AG09309 (cell line): ENCODE measurements at regions not wholly inside any gene's neighbourhood (a gene's known extent, or its start where the extent isn't known, plus 50 kb on each side); places are given as distances from the start of the nearest gene placed in this dataset.

Experiments
- DNase-seq: peaks from one replicate; pipeline ENCODE4 v3.0.0-alpha.2; 2010; ENCODE audit warnings: low read depth
- H3K4me3 ChIP-seq: 2 replicates; pipeline ENCODE4 v1.5.1; 2011; ENCODE audit warnings: mild to moderate bottlenecking, low read depth, low read length, moderate library complexity; ENCODE audit not compliant: control insufficient read depth
- TF ChIP-seq, protein P1 (sequence below): IDR thresholded peaks from 2 replicates; pipeline ENCODE4 v1.5.1; 2011; ENCODE audit warnings: mild to moderate bottlenecking, low read depth, low read length, inconsistent platforms; ENCODE audit not compliant: insufficient read depth, control insufficient read depth; ENCODE audit errors: missing control alignments

- TF ChIP-seq, protein P1, sequence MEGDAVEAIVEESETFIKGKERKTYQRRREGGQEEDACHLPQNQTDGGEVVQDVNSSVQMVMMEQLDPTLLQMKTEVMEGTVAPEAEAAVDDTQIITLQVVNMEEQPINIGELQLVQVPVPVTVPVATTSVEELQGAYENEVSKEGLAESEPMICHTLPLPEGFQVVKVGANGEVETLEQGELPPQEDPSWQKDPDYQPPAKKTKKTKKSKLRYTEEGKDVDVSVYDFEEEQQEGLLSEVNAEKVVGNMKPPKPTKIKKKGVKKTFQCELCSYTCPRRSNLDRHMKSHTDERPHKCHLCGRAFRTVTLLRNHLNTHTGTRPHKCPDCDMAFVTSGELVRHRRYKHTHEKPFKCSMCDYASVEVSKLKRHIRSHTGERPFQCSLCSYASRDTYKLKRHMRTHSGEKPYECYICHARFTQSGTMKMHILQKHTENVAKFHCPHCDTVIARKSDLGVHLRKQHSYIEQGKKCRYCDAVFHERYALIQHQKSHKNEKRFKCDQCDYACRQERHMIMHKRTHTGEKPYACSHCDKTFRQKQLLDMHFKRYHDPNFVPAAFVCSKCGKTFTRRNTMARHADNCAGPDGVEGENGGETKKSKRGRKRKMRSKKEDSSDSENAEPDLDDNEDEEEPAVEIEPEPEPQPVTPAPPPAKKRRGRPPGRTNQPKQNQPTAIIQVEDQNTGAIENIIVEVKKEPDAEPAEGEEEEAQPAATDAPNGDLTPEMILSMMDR = no peak
- no peak for DNase-seq
- no peak overlapping the region for H3K4me3 ChIP-seq
These were observed 200.4 kb upstream of the SH3BP4 start for GRCh38 chr2:234751275-234751973.

GRCh38 chr2:234747833-234748559 is 203.8 kb upstream of the SH3BP4 start:
- TF ChIP-seq, protein P1 = no peak
- DNase-seq = no peak
- H3K4me3 ChIP-seq = no peak overlapping the region

DNA sequence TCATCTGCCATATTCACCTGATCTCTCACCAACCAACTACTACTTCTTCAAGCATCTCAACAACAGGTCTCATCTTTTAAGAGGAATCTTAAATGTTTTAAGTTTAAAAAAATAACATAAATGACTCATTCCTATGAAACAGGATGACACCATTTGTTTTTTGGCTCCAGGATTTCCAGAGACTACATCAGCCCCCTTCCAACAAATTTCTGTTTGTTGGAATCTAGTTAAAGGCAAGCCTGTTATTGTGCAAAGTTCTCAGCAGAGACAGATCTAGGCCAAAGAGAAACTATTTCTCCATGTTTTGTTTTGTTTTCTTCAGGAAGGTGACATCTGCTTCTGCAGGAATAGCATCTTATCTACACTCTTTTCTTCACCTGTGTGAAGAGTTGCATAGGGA is 204.8 kb upstream of the SH3BP4 start:
- DNase-seq = no peak
- TF ChIP-seq, protein P1 = no peak
- no peak overlapping the region for H3K4me3 ChIP-seq

GRCh38 chr2:234745347-234745746 is 206.5 kb upstream of the SH3BP4 start:
- no peak for DNase-seq
- H3K4me3 ChIP-seq = no peak overlapping the region
- TF ChIP-seq, protein P1 = peak; percentile 4

GRCh38 chr2:234741976-234742375 is 209.8 kb upstream of the SH3BP4 start:
- TF ChIP-seq, protein P1 = no peak
- no peak for DNase-seq
- H3K4me3 ChIP-seq = no peak overlapping the region

- no peak for DNase-seq
- TF ChIP-seq, protein P1 = no peak
- H3K4me3 ChIP-seq = no peak overlapping the region
These were observed 212.8 kb upstream of the SH3BP4 start for GRCh38 chr2:234739061-234739460.
